ACC112 (cell line): ENCODE measurements at regions not wholly inside any gene's neighbourhood (a gene's known extent, or its start where the extent isn't known, plus 50 kb on each side); places are given as distances from the start of the nearest gene placed in this dataset.
"Not testable (repeated sequence)": the region's sequence is repeated elsewhere in the genome, so short reads cannot be mapped to it uniquely, and the experiment has no call there.

ENCODE experiments used
- H2AFZ ChIP-seq: fragments of 200-600 bp; sonication (generic); one replicate; pipeline ENCODE4 v1.6.0; 2017; ENCODE audit warnings: antibody characterized with exemption, low read length; ENCODE audit not compliant: unreplicated experiment
- H3K27ac ChIP-seq: fragments of 200-600 bp; sonication (generic); 2 replicates; pipeline ENCODE4 v1.5.1; 2014; ENCODE audit warnings: low read depth, mild to moderate bottlenecking, antibody characterized with exemption, low read length, moderate library complexity
- H3K27me3 ChIP-seq: fragments of 200-600 bp; sonication (generic); 2 replicates; pipeline ENCODE4 v1.6.1; 2014; ENCODE audit warnings: mild to moderate bottlenecking, antibody characterized with exemption, low read length, moderate library complexity, mixed read lengths; ENCODE audit not compliant: insufficient read depth
- H3K36me3 ChIP-seq: fragments of 200-600 bp; sonication (generic); 2 replicates; pipeline ENCODE4 v1.6.1; 2016; ENCODE audit warnings: mild to moderate bottlenecking, antibody characterized with exemption, low read length, moderate library complexity, mixed read lengths; ENCODE audit not compliant: insufficient read depth
- H3K4me1 ChIP-seq: fragments of 200-600 bp; sonication (generic); one replicate; pipeline ENCODE4 v1.6.1; 2016; ENCODE audit warnings: low read length, mixed read lengths; ENCODE audit not compliant: insufficient read depth, unreplicated experiment, control insufficient read depth
- H3K4me3 ChIP-seq: fragments of 200-600 bp; sonication (generic); 2 replicates; pipeline ENCODE4 v1.5.1; 2014; ENCODE audit warnings: mild to moderate bottlenecking, low read depth, low read length
- H3K79me2 ChIP-seq: fragments of 200-600 bp; sonication (generic); one replicate; pipeline ENCODE4 v1.6.0; 2016; ENCODE audit warnings: low read length; ENCODE audit not compliant: control insufficient read depth, unreplicated experiment, insufficient read depth

DNA sequence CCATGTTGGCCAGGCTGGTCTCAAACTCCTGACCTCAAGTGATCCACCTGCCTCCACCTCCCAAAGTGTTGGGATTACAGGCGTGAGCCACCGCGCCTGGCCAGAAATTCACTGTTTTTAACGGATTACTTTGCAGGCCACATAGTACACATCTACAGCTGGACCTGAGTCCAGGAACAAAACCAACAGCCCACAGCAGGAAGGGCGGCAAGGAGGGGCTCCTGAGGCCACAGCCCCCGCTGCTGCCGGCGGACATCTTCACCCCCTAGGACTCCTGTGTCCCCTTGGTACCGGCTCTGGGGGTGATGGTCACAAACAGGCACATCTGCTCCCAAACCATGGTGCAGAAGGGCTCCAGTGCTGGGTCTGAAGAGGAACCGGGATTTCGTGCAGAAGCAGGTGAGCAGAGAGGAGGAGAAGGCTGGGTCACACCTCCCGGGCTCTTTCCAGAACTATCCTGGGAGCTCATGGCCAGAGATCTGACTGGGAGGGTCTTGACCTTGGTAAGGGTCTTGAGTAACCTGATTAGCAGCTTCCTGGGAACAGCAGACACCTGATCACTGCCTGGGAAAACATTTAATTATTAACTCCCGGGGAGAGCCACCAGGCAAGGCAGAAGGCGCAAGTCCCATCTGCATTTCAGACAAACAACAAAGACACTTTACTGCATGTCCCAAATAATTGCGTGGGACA lies 99.9 kb downstream of the SHANK2 start:
- Histone ChIP-seq H2AFZ (peak overlapping the region; percentile 81), H3K4me3 (peak overlapping the region; percentile 76)
- not testable (repeated sequence) for H3K4me1 ChIP-seq, H3K79me2 ChIP-seq, H3K36me3 ChIP-seq, H3K27me3 ChIP-seq, H3K27ac ChIP-seq

DNA sequence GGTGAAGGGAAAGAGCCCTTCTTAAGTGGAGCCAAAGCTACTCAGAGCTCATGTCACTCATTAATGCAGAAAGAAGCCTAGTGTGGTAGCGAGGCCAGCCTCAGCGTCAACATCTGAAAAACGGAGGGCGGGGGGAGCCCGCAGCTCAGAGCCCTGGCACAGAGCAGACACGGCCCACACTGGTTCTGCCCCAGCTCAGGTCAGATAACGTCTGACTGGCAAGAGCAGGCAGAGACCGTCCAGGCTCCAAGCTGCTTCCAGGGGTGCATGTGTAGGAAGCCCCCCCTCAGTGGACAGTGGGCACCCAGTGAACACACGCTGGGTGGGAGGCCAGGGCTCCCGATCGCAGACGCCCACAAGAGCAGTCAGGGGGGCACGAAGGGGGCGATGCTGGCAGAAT lies 100.8 kb downstream of the SHANK2 start:
- Histone ChIP-seq H3K27ac (no peak overlapping the region), H2AFZ (no peak overlapping the region), H3K4me3 (no peak overlapping the region), H3K27me3 (no peaks in the 10 kb centered on the region), H3K36me3 (no peaks in the 10 kb centered on the region), H3K4me1 (peaks cover 9% of the 10 kb centered on the region), H3K79me2 (no peaks in the 10 kb centered on the region)

DNA sequence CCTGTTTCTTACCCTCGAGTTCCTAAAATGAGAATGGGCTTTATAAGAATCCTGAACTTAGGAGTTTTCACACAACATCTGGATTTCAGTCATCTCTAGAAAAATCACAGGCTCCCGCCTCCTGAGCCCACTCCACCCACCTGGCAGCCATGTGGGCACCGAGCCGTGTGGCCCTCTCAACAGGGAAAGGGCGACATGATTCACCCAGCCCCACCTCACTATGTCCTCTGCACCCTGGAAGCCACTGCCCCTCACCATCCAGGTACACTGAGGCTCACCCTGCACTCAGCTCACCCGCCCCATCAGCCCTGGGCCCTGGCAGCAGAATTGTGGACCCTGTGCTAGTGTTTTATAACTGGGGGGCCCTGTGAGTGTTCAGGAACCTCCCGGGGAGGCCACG lies 101.5 kb downstream of the SHANK2 start:
- Histone ChIP-seq H3K79me2 (no peaks in the 10 kb centered on the region), H3K36me3 (no peaks in the 10 kb centered on the region), H2AFZ (no peak overlapping the region), H3K4me1 (peaks cover 9% of the 10 kb centered on the region), H3K27me3 (no peaks in the 10 kb centered on the region), H3K4me3 (no peak overlapping the region), H3K27ac (no peak overlapping the region)

DNA sequence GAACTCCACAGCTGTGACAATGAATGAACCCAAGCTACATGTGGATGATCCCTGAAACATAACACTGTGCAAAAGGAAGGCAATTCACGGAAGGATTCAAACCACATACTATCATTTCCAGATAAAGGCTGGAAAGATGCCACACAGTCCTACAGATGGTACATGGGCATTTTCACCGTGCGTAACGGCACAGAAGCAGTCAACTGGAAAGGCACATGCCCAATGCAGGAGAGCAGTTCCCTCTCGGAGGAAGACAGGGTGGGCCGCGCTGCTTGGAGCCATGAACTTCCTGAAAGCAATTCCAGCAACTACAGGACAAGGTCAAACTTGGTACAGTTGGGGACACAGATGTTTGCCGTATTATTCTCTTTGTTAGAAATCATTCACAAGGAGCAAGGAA lies 103.7 kb downstream of the SHANK2 start:
- Histone ChIP-seq H3K79me2 (no peaks in the 10 kb centered on the region), H3K27me3 (no peaks in the 10 kb centered on the region), H3K4me3 (no peak overlapping the region), H2AFZ (no peak overlapping the region), H3K4me1 (peaks cover 9% of the 10 kb centered on the region), H3K36me3 (no peaks in the 10 kb centered on the region), H3K27ac (no peak overlapping the region)

DNA sequence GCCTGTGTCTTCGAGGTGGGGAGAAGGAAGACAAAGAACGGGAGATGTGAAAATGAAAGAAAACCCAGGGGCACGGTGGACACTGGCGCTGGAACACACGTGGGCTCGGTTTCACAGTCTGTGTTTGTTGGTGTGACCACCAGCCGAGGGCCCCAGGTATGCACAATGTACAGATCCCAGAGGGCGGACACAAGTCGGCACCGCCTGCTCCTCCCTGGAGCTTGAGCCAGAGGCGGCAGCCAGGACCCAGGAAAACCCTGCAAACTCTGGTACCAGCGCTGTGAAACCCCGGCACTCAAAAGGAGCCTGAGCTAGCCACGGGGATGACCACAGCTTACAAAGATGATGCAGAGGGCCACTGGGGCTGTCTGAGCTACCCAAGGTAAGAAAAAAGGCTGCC lies 105.0 kb downstream of the SHANK2 start:
- Histone ChIP-seq H3K27ac (no peak overlapping the region), H3K79me2 (no peaks in the 10 kb centered on the region), H3K27me3 (no peaks in the 10 kb centered on the region), H3K4me1 (peaks cover under 1% of the 10 kb centered on the region), H2AFZ (no peak overlapping the region), H3K4me3 (no peak overlapping the region), H3K36me3 (no peaks in the 10 kb centered on the region)

DNA sequence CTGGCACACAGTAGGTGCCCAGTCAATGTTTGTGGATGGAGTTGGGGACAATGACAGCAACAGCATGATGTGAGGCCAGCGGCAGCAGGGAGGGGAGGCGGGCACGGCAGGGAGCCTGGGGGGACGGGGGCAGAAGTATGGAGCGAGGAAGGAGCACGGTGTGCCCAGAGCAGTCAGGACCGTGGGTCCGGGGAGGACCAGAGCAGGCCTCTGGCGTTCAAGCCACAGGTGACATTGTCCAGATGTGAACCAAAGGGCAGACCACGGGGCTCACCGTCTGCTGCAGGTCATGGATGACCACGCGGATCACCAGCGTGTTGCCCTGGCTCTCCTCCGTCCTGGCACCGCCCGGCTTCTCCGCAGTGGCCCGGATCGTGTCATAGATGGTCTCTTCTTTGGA lies 105.5 kb downstream of the SHANK2 start:
- Histone ChIP-seq H2AFZ (no peak overlapping the region), H3K27me3 (no peaks in the 10 kb centered on the region), H3K79me2 (no peaks in the 10 kb centered on the region), H3K4me3 (no peak overlapping the region), H3K4me1 (no peaks in the 10 kb centered on the region), H3K27ac (no peak overlapping the region), H3K36me3 (no peaks in the 10 kb centered on the region)

DNA sequence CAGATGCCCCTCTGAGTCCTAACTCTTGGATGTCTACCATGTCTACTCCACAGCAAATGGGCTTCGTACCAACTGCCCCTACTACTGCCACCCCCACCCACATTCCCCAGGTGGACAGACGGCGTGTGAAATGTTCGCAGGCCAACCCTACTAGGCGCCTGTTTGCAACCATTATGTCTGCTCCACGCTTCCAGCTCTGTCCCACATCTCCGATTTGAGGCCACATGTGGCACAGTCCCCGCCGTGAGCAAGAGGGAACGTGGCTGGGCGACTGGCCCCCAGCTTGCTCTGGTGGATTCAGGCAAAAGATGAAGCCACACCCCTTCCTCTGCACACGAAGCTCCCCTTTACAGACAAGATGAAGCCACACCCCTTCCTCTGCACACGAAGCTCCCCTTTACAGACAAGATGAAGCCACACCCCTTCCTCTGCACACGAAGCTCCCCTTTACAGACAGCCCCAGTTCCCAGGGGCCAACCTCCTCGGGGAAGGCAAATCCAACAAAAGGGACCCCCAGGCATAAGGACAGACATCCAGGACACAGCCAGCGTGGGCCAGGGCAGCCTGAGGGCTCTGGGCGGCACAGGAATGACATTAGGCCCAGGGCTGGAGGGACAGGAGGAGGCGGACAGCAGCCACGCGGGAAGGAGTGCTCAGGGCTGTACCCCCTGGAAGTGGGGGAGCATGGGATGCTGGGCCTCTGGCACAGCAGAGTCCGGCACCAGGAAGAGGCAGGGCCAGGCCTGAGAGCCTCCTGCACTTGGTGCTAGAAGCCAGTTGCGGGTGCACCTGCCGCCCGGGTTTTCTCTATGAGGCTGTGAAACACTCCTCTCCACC lies 106.2 kb downstream of the SHANK2 start:
- Histone ChIP-seq H3K27me3 (no peaks in the 10 kb centered on the region), H3K4me1 (no peaks in the 10 kb centered on the region), H3K79me2 (no peaks in the 10 kb centered on the region), H3K4me3 (no peak overlapping the region), H3K36me3 (no peaks in the 10 kb centered on the region), H3K27ac (no peak overlapping the region), H2AFZ (no peak overlapping the region)

DNA sequence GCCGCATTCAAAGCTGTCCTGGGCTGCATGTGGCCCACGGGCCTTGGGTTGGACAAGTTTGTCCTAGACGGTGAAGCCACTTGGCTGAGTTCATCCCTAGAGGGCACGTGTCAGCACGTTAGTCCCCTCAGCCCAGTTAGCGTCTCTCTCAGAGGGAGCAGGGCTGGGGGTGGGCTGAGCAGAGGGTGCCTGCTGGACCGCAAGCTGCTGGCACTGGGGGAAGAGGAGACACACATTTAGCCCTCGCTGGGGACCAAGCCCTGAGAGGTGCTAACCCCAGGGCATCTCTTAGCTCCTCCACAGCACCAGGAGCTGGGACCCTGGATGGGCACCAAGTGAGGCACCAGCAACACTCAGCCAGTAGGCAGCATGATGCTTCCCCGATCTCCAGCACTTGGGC lies 107.0 kb downstream of the SHANK2 start:
- Histone ChIP-seq H3K36me3 (no peaks in the 10 kb centered on the region), H2AFZ (no peak overlapping the region), H3K27ac (no peak overlapping the region), H3K4me3 (no peak overlapping the region), H3K4me1 (no peaks in the 10 kb centered on the region), H3K27me3 (no peaks in the 10 kb centered on the region), H3K79me2 (no peaks in the 10 kb centered on the region)

DNA sequence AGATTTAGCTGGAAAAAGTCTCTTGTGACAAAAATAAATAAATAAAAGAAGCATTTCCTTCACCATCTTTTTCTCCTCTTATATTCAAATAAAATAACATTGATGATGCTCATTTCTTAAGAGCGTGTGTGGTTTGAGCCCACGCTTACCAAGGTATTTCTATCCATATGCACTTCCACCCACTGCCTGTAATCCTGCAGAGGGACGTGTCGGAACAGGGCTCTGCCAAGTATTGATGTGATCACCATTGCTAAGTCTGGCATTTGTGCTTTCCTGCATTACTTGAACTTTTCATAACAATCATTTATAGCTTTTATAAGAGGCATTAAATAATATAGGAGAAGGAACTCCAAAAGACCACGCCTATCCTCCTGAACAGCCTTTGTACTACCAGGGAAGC lies 107.6 kb downstream of the SHANK2 start:
- H3K79me2 ChIP-seq, result no peaks in the 10 kb centered on the region
- H2AFZ ChIP-seq, result no peak overlapping the region
- no peak overlapping the region for H3K27ac ChIP-seq
- peaks cover 5% of the 10 kb centered on the region for H3K4me1 ChIP-seq
- H3K36me3 ChIP-seq, result no peaks in the 10 kb centered on the region
- H3K27me3 ChIP-seq, result no peaks in the 10 kb centered on the region
- no peak overlapping the region for H3K4me3 ChIP-seq

DNA sequence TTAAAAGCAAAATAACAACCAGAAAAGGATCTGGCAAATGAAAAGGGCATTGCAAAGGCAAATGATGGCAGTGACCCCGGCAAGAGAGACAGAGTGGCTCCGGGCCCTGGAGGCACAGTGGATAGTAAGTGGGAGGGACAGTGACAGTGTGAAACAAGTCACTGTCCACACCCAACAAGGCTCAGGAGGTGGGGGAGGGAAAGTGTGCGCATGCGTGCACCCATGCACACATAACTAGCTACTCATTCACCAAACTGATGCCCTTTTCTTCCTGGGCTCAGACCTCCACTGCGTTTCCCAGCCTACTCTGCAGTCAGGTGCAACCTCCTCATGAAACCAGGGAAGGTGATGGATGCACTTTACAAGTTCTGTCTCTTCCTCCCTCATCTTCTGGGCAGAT lies 108.4 kb downstream of the SHANK2 start:
- H3K4me3 ChIP-seq, result no peak overlapping the region
- no peak overlapping the region for H3K27ac ChIP-seq
- H3K79me2 ChIP-seq, result no peaks in the 10 kb centered on the region
- H3K27me3 ChIP-seq, result no peaks in the 10 kb centered on the region
- H3K4me1 ChIP-seq, result peaks cover 7% of the 10 kb centered on the region
- no peaks in the 10 kb centered on the region for H3K36me3 ChIP-seq
- H2AFZ ChIP-seq, result no peak overlapping the region
